ENCODE measurements at regions not wholly inside any gene's neighbourhood (a gene's known extent, or its start where the extent isn't known, plus 50 kb on each side); places are given as distances from the start of the nearest gene placed in this dataset.

GRCh38 chr20:51281521-51281920 lies 258.6 kb upstream of the KCNG1 start:
- TF ChIP-seq POLR2A (IDR thresholded peaks at IDR 0.05; ENCODE audit: low read depth, low read length) (no peak), POLR2AphosphoS5 (IDR thresholded peaks at IDR 0.05; ENCODE audit: low read depth, low read length) (no peak), TAF1 (IDR thresholded peaks at IDR 0.05; ENCODE audit: low read depth, low read length) (no peak)
